Neural cell (in vitro differentiated cells): ENCODE measurements at regions not wholly inside any gene's neighbourhood (a gene's known extent, or its start where the extent isn't known, plus 50 kb on each side); places are given as distances from the start of the nearest gene placed in this dataset.

ENCODE experiments used
- H2AFZ ChIP-seq: fragments of 200-600, 300-800 bp; sonication (generic), shearing (Covaris generic); 2 replicates; pipeline ENCODE4 v1.6.0; 2014; ENCODE audit warnings: low read depth, mild to moderate bottlenecking, antibody characterized with exemption, low read length, moderate library complexity
- H3F3A ChIP-seq: fragments of 200-600 bp; shearing (Covaris generic); 2 replicates; pipeline ENCODE4 v1.6.1; 2016; ENCODE audit warnings: mild to moderate bottlenecking, moderate library complexity, mixed read lengths, antibody characterized with exemption, low read length; ENCODE audit not compliant: insufficient read depth, poor library complexity, severe bottlenecking
- H3K27ac ChIP-seq: fragments of 200-600, 300-800 bp; sonication (generic), shearing (Covaris generic); 2 replicates; pipeline ENCODE4 v1.5.1; 2014; ENCODE audit warnings: mild to moderate bottlenecking, low read length, moderate library complexity
- H3K27me3 ChIP-seq: fragments of 300-800, 200-600 bp; sonication (generic), shearing (Covaris generic); 2 replicates; pipeline ENCODE4 v1.6.0; 2014; ENCODE audit warnings: mild to moderate bottlenecking, low read depth, low read length, moderate library complexity; ENCODE audit not compliant: insufficient read depth
- H3K36me3 ChIP-seq: fragments of 300-800, 200-600 bp; sonication (generic), shearing (Covaris generic); 2 replicates; pipeline ENCODE4 v1.5.1; 2014; ENCODE audit warnings: mild to moderate bottlenecking, antibody characterized with exemption, low read length, moderate library complexity; ENCODE audit not compliant: insufficient read depth
- H3K4me2 ChIP-seq: fragments of 300-800, 200-600 bp; sonication (generic), shearing (Covaris generic); 2 replicates; pipeline ENCODE4 v1.6.0; 2014; ENCODE audit warnings: mild to moderate bottlenecking, low read length
- H3K4me3 ChIP-seq: fragments of 300-800, 200-600 bp; sonication (generic), shearing (Covaris generic); 2 replicates; pipeline ENCODE4 v1.5.1; 2014; ENCODE audit warnings: mild to moderate bottlenecking, low read length, moderate library complexity
- H3K79me2 ChIP-seq: fragments of 200-600 bp; shearing (Covaris generic); replicated peaks from 2 replicates; pipeline ENCODE4 v1.6.0; 2014; ENCODE audit warnings: mild to moderate bottlenecking, low read length, moderate library complexity; ENCODE audit not compliant: insufficient read depth
- H3K9ac ChIP-seq: fragments of 300-800, 200-600 bp; sonication (generic), shearing (Covaris generic); 2 replicates; pipeline ENCODE4 v1.6.1; 2016; ENCODE audit warnings: mild to moderate bottlenecking, low read length, mixed read lengths
- H3K9me2 ChIP-seq: fragments of 200-600 bp; shearing (Covaris generic); 2 replicates; pipeline ENCODE4 v1.6.1; 2016; ENCODE audit warnings: mild to moderate bottlenecking, low read length, mixed read lengths; ENCODE audit not compliant: insufficient read depth
- H3K9me3 ChIP-seq: fragments of 200-600, 300-800 bp; sonication (generic), shearing (Covaris generic); 2 replicates; pipeline ENCODE4 v1.6.1; 2016; ENCODE audit warnings: mild to moderate bottlenecking, mixed run types, low read length, moderate library complexity, mixed read lengths
- H4K20me1 ChIP-seq: fragments of 200-600 bp; shearing (Covaris generic); 2 replicates; pipeline ENCODE4 v1.6.1; 2016; ENCODE audit warnings: mild to moderate bottlenecking, mixed run types; ENCODE audit not compliant: insufficient read depth
- CTCF ChIP-seq: fragments of 450-650 bp; IDR thresholded peaks from 2 replicates; pipeline ENCODE4 v1.5.1; 2014; ENCODE audit warnings: antibody characterized with exemption, mild to moderate bottlenecking, moderate library complexity; ENCODE audit not compliant: poor library complexity, severe bottlenecking
- EP300 ChIP-seq: fragments of 450-650 bp; conservative IDR thresholded peaks from 2 replicates; pipeline ENCODE4 v1.6.1; 2014; ENCODE audit warnings: antibody characterized with exemption, mild to moderate bottlenecking, moderate library complexity; ENCODE audit not compliant: poor library complexity, severe bottlenecking
- EZH2 ChIP-seq: fragments of 200-600, 300-800 bp; shearing (Covaris generic), sonication (generic); IDR thresholded peaks from 2 replicates; pipeline ENCODE4 v1.6.1; 2014; ENCODE audit warnings: antibody characterized with exemption, low read length, borderline replicate concordance, mild to moderate bottlenecking; ENCODE audit not compliant: insufficient read depth, poor library complexity, severe bottlenecking
- MXI1 ChIP-seq: fragments of 450-650 bp; conservative IDR thresholded peaks from 2 replicates; pipeline ENCODE4 v1.6.1; 2014; ENCODE audit warnings: antibody characterized with exemption, mild to moderate bottlenecking; ENCODE audit not compliant: poor library complexity, severe bottlenecking
- POLR2AphosphoS5 ChIP-seq: IDR thresholded peaks from 2 replicates; pipeline ENCODE4 v1.6.1; 2012
- RAD21 ChIP-seq: fragments of 450-650 bp; conservative IDR thresholded peaks from 2 replicates; pipeline ENCODE4 v1.6.1; 2014; ENCODE audit warnings: antibody characterized with exemption, mild to moderate bottlenecking, moderate library complexity
- REST ChIP-seq: IDR thresholded peaks from 2 replicates; pipeline ENCODE4 v1.6.1; 2012; ENCODE audit warnings: borderline replicate concordance
- SMC3 ChIP-seq: fragments of 450-650 bp; conservative IDR thresholded peaks from 2 replicates; pipeline ENCODE4 v1.6.1; 2014; ENCODE audit warnings: antibody characterized with exemption, mild to moderate bottlenecking, moderate library complexity; ENCODE audit not compliant: poor library complexity
- TAF1 ChIP-seq: IDR thresholded peaks from 2 replicates; pipeline ENCODE4 v1.6.1; 2012; ENCODE audit warnings: low read depth

GRCh38 chr2:191537921-191538320, 140.0 kb upstream of the NABP1 start:
- Histone ChIP-seq H2AFZ (no peak overlapping the region), H3K27me3 (no peaks in the 10 kb centered on the region), H3F3A (no peaks in the 10 kb centered on the region), H3K9me3 (no peaks in the 10 kb centered on the region), H3K27ac (no peak overlapping the region), H3K4me2 (no peak overlapping the region), H3K4me3 (no peak overlapping the region), H3K9ac (no peak overlapping the region), H3K79me2 (no peaks in the 10 kb centered on the region), H3K9me2 (no peaks in the 10 kb centered on the region), H4K20me1 (no peaks in the 10 kb centered on the region), H3K36me3 (no peaks in the 10 kb centered on the region)
- TF ChIP-seq TAF1 (no peak), CTCF (no peak), EP300 (no peak), EZH2 (no peak), REST (no peak), POLR2AphosphoS5 (no peak), RAD21 (no peak), MXI1 (no peak), SMC3 (no peak)

GRCh38 chr2:191538334-191538903, 139.5 kb upstream of the NABP1 start:
- Histone ChIP-seq H2AFZ (no peak overlapping the region), H3K4me3 (peak overlapping the region; percentile 13), H4K20me1 (no peaks in the 10 kb centered on the region), H3K36me3 (no peaks in the 10 kb centered on the region), H3K4me2 (no peak overlapping the region), H3K27me3 (no peaks in the 10 kb centered on the region), H3K9me3 (no peaks in the 10 kb centered on the region), H3K27ac (peak overlapping the region; percentile 71), H3F3A (no peaks in the 10 kb centered on the region), H3K9ac (no peak overlapping the region), H3K9me2 (no peaks in the 10 kb centered on the region), H3K79me2 (no peaks in the 10 kb centered on the region)
- TF ChIP-seq RAD21 (no peak), EZH2 (no peak), MXI1 (no peak), EP300 (no peak), REST (no peak), CTCF (no peak), POLR2AphosphoS5 (no peak), SMC3 (no peak), TAF1 (no peak)
